Esophagus squamous epithelium (tissue), 4 donors: ENCODE measurements at regions not wholly inside any gene's neighbourhood (a gene's known extent, or its start where the extent isn't known, plus 50 kb on each side); places are given as distances from the start of the nearest gene placed in this dataset.

Experiments used
- CTCF ChIP-seq, 6 experiments: fragments of 450-650 bp in 4 of 6; fragments of 200-600 bp in 2 of 6; sonication (generic) in 2 of 6; IDR thresholded peaks; one replicate each; pipeline ENCODE4 v1.5.1; 2016 to 2019; ENCODE audit warnings: antibody characterized with exemption in 6 of 6, mild to moderate bottlenecking in 4 of 6, moderate library complexity in 4 of 6
- POLR2A ChIP-seq, 4 donors: fragments of 450-650 bp; IDR thresholded peaks; one replicate each; pipeline ENCODE4 v1.6.1; 2017; ENCODE audit warnings: antibody characterized with exemption in 4 of 4, mild to moderate bottlenecking in 4 of 4, moderate library complexity in 3 of 4

- TF ChIP-seq CTCF (IDR thresholded peaks at IDR 0.05) (no peak), POLR2A (IDR thresholded peaks at IDR 0.05) (no peak)
These were observed 58.9 kb upstream of the CTNNA2 start for GRCh38 chr2:79453918-79454317.
